ENCODE measurements at regions not wholly inside any gene's neighbourhood (a gene's known extent, or its start where the extent isn't known, plus 50 kb on each side); places are given as distances from the start of the nearest gene placed in this dataset.

DNA sequence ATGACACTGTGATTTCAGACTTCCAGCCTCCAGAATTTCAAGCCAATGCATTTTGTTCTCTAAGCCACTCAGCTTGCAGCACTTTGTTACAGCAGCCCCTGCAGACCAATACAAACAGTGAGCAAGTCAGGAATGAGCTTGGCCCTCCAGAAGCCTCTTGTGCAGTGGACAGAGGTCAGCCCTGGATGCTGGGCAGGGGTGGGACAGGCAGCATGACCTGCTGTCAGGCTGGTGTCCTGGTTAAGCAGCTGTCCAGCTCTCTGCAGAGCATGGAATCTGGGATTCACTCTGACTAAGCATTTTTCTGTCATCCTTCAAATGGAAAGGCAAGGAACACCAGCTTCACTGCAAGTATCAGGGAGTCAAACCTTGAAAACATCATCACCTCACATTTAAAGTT lies 85.5 kb upstream of the GDF10 start:
- H3K27ac ChIP-seq = no peak overlapping the region
- ATAC-seq (no peak), DNase-seq (no peak)
- H3K4me1 ChIP-seq = no peaks in the 10 kb centered on the region
- TF ChIP-seq, protein P1, sequence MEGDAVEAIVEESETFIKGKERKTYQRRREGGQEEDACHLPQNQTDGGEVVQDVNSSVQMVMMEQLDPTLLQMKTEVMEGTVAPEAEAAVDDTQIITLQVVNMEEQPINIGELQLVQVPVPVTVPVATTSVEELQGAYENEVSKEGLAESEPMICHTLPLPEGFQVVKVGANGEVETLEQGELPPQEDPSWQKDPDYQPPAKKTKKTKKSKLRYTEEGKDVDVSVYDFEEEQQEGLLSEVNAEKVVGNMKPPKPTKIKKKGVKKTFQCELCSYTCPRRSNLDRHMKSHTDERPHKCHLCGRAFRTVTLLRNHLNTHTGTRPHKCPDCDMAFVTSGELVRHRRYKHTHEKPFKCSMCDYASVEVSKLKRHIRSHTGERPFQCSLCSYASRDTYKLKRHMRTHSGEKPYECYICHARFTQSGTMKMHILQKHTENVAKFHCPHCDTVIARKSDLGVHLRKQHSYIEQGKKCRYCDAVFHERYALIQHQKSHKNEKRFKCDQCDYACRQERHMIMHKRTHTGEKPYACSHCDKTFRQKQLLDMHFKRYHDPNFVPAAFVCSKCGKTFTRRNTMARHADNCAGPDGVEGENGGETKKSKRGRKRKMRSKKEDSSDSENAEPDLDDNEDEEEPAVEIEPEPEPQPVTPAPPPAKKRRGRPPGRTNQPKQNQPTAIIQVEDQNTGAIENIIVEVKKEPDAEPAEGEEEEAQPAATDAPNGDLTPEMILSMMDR (IDR thresholded peaks at IDR 0.05) = no peak
- peaks cover 0 to 1% of the 10 kb centered on the region in 2 donors for H3K9me3 ChIP-seq
- H3K36me3 ChIP-seq = no peaks in the 10 kb centered on the region
- no peaks in the 10 kb centered on the region for H3K27me3 ChIP-seq
- no peak overlapping the region for H3K4me3 ChIP-seq
- intact Hi-C loops (cut with DNase I) = no loop called here

GRCh38 chr10:47217113-47217512 lies 82.9 kb upstream of the GDF10 start:
- Histone ChIP-seq H3K27me3 (no peaks in the 10 kb centered on the region), H3K4me1 (no peaks in the 10 kb centered on the region), H3K9me3 (no peaks in the 10 kb centered on the region), H3K4me3 (no peak overlapping the region), H3K27ac (no peak overlapping the region), H3K36me3 (no peaks in the 10 kb centered on the region)
- TF ChIP-seq, protein P1 (IDR thresholded peaks at IDR 0.05) = no peak
- DNase-seq (no peak), ATAC-seq (no peak)
- intact Hi-C loops (cut with DNase I) = no loop called here

DNA sequence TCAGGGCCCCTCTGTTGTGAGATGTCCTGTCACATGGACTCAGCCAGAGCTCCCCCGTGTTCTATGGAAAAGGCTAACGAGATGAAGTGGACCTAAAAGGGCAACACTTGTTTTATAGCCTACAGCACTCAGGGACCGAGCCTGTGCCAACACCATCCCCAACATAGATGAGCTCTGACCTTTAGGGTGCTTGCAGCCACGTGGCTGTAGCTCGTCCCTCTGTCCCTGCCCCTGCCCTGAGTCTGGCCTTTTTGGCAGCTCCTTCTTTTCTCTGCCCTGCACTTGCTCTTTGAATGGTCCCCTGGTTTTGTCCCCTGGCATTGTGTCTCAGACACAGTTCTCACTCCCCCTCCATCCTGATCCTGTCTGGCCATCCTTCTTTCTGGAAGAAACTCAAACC lies 81.2 kb upstream of the GDF10 start:
- Histone ChIP-seq H3K36me3 (no peaks in the 10 kb centered on the region), H3K4me1 (no peaks in the 10 kb centered on the region), H3K27ac (no peak overlapping the region), H3K4me3 (no peak overlapping the region), H3K9me3 (no peaks in the 10 kb centered on the region), H3K27me3 (no peaks in the 10 kb centered on the region)
- TF ChIP-seq, protein P1 (IDR thresholded peaks at IDR 0.05) = no peak
- no peak for ATAC-seq
- DNase-seq = no peak
- intact Hi-C loops (cut with DNase I) = no loop called here

GRCh38 chr10:47222461-47222860 lies 77.5 kb upstream of the GDF10 start:
- Histone ChIP-seq H3K27ac (no peak overlapping the region), H3K4me1 (no peaks in the 10 kb centered on the region), H3K9me3 (no peaks in the 10 kb centered on the region), H3K36me3 (no peaks in the 10 kb centered on the region), H3K4me3 (no peak overlapping the region), H3K27me3 (no peaks in the 10 kb centered on the region)
- DNase-seq (no peak), ATAC-seq (no peak)
- intact Hi-C loops (cut with DNase I) = no loop called here
- TF ChIP-seq, protein P1 (IDR thresholded peaks at IDR 0.05) = no peak

- Histone ChIP-seq H3K36me3 (no peaks in the 10 kb centered on the region), H3K4me1 (no peaks in the 10 kb centered on the region), H3K4me3 (no peak overlapping the region), H3K9me3 (no peaks in the 10 kb centered on the region), H3K27ac (no peak overlapping the region), H3K27me3 (no peaks in the 10 kb centered on the region)
- ATAC-seq (no peak), DNase-seq (no peak)
- intact Hi-C loops (cut with DNase I) = no loop called here
- TF ChIP-seq, protein P1 (IDR thresholded peaks at IDR 0.05) = no peak
These were observed 76.8 kb upstream of the GDF10 start for GRCh38 chr10:47223236-47223635.
